Cardiac fibroblast (primary cell): ENCODE measurements at regions not wholly inside any gene's neighbourhood (a gene's known extent, or its start where the extent isn't known, plus 50 kb on each side); places are given as distances from the start of the nearest gene placed in this dataset.

ENCODE experiments used
- DNase-seq, 2 donors: peaks; one replicate each; pipeline versions ENCODE4 v3.0.0 to v3.0.0-alpha.2; 2010; ENCODE audit warnings: low read depth in 2 of 2
- H3K4me3 ChIP-seq, 2 donors: replicated peaks in 1 of 2; 1 replicate in 1 of 2; 2 replicates in 1 of 2; pipeline ENCODE4 v1.5.1; 2011; ENCODE audit warnings: low read depth in 2 of 2, low read length in 2 of 2, mild to moderate bottlenecking in 2 of 2, moderate library complexity in 1 of 2
- TF ChIP-seq, protein P1 (sequence below): IDR thresholded peaks from one replicate; pipeline ENCODE4 v1.5.1; 2011; ENCODE audit warnings: low read depth, mild to moderate bottlenecking, low read length, inconsistent platforms

DNA sequence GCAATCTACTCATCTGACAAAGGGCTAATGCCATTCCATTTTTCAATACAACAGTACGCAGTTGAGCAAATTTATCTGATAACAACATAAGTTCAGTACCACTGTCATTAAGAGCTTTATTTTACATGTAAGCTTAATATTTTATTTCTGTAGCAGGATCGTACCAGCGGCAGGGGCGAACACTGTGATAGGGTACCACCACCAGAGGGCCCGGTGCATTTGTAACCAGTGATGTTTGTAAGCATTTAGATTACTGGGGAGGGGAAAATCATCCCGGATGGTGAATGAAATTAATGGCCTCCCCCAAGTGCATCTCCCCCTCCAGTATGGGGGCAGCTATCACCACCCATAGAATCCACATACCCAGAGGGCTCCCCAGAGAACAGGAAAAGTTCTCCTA, 179.0 kb downstream of the ADGRA3 start:
- DNase-seq, result no peak
- no peak overlapping the region for H3K4me3 ChIP-seq
- TF ChIP-seq, protein P1, sequence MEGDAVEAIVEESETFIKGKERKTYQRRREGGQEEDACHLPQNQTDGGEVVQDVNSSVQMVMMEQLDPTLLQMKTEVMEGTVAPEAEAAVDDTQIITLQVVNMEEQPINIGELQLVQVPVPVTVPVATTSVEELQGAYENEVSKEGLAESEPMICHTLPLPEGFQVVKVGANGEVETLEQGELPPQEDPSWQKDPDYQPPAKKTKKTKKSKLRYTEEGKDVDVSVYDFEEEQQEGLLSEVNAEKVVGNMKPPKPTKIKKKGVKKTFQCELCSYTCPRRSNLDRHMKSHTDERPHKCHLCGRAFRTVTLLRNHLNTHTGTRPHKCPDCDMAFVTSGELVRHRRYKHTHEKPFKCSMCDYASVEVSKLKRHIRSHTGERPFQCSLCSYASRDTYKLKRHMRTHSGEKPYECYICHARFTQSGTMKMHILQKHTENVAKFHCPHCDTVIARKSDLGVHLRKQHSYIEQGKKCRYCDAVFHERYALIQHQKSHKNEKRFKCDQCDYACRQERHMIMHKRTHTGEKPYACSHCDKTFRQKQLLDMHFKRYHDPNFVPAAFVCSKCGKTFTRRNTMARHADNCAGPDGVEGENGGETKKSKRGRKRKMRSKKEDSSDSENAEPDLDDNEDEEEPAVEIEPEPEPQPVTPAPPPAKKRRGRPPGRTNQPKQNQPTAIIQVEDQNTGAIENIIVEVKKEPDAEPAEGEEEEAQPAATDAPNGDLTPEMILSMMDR, result no peak

DNA sequence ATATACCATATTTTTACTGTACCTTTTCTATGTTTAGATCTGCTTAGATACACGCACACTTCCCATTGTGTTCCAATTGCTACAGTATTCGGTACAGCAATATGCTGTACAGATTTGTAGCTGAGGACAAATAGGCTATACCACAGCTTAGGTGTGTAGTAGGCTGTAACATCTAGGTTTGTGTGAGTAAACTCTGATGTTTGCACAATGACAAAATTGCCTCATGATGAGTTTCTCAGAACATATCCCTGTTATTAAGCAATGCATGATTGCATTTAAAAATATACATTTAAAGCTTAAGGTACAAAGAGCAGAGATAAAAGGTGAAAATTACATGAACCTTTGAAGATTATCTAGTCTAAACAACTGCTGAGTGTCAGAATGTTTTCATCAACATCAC, 181.7 kb downstream of the ADGRA3 start:
- TF ChIP-seq, protein P1, result no peak
- H3K4me3 ChIP-seq, result no peak overlapping the region
- no peak for DNase-seq

DNA sequence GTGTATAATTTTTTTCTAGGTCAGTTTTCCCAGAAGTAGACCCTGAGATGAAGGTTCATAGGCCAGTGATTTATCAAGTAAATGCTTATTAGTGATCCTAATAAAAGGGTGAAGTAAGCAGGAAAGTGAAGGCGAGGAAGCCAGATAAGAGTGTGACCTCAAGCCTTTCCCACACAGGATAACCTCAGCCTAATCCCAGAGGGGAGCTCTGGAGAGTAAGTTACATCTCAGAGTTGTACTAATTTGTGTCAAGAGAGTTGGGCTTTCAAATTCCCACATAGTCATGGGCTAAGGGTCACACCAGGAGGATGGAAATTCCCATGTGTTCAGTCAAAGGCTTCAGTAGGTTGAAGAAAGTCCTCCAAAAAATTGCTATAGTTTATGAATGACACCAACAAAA, 191.4 kb downstream of the ADGRA3 start:
- no peak overlapping the region for H3K4me3 ChIP-seq
- DNase-seq, result no peak
- TF ChIP-seq, protein P1, result no peak

DNA sequence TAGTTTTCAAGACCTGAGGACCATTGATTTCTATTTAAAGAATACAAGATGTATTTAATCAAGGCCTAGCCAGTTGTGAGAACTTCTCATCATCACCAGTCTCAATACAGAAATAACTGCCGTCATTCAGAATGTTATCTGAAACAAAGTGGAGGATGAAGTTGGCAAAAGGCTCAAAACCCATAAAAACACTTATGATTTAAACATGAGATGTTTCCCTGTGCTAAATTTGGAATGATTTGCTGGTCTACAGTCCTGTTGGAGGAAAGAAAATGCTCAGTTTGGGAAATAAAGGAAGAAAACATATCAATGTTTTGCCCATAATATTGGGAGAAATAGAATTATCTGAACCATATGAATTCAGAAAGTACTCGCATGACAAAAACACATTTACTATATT, 192.2 kb downstream of the ADGRA3 start:
- no peak overlapping the region for H3K4me3 ChIP-seq
- TF ChIP-seq, protein P1, result no peak
- no peak for DNase-seq

DNA sequence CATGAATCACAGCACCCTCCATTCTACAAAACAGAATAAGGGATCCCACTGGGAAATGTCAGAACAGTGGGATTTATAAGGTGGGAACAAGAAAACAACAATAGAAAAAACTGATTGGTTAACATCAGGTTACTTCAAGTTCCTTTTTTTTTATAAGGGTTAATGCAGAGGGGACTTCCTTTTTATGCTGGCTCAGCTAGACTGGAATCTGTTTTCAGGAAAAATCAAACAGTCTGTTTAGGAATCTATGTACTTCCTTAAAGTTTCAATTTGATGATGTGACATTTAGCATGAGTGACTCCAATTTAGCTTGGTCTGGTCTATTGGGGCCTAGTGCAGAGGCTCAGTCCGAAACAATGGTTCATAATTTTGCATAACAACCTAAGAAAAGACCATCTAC, 192.9 kb downstream of the ADGRA3 start:
- TF ChIP-seq, protein P1, result no peak
- H3K4me3 ChIP-seq, result no peak overlapping the region
- no peak for DNase-seq

DNA sequence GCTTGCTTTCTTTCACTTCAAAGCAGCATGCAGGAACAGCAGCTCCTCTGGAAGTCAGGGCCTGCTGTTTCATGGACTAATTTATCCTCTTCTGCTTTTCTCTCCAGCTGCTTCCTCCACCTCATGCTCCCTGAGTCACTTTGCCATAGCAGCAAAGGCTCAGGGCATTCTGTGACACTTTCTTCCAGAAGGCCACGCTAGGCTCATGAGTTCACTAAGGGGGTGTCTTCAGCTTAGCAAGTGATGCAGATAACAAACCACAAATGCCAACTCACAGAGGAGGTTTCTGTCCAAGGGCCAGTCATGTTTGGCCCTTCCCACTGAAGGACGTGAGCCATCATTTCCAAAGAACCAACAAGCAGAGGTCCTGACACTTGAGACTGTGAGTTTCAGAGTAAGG, 200.2 kb downstream of the ADGRA3 start:
- peak in 1 of 2 donors; percentile 3 for DNase-seq
- no peak overlapping the region for H3K4me3 ChIP-seq
- TF ChIP-seq, protein P1, result no peak

DNA sequence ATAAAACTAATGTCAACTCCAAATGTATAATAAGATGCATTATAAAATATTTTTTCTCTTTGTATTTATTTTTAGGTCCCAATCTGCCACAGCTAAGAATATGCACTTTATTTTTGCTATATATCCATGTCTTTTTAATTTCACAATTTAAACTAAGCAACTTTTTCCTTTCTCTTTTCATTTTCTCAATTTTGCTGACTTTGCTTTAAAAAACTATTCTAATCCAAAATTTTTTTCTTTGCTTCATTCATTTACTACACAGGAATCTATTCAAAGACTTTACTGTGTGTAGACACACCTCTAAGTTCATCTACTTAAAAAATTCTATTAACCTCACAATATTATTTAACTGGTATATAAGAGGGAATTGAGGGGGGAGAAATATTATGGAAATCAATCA, 201.9 kb downstream of the ADGRA3 start:
- TF ChIP-seq, protein P1, result no peak
- H3K4me3 ChIP-seq, result no peak overlapping the region
- no peak for DNase-seq
